Activated T-helper 17 cell treated with anti-CD3 and anti-CD28 coated beads, Interleukin-2, amount 50 U/mL, for 72 hours (primary cell): ENCODE measurements at regions not wholly inside any gene's neighbourhood (a gene's known extent, or its start where the extent isn't known, plus 50 kb on each side); places are given as distances from the start of the nearest gene placed in this dataset.
A peak's percentile ranks its signal among the peaks of the same experiment; 100 is the strongest.

Experiments used
- ATAC-seq: fragments of 150-1000 bp; cut with Tn5 transposase; replicated peaks from 2 replicates; pipeline ENCODE4 v1.10.0; 2021; ENCODE audit warnings: mild to moderate bottlenecking, moderate library complexity
- H3K27ac Mint-ChIP-seq: one replicate; pipeline ENCODE4 v1.8.0; 2022; ENCODE audit warnings: mixed read lengths
- H3K27me3 Mint-ChIP-seq: one replicate; pipeline ENCODE4 v1.8.0; 2022; ENCODE audit warnings: mixed read lengths
- H3K36me3 Mint-ChIP-seq: one replicate; pipeline ENCODE4 v1.8.0; 2022; ENCODE audit warnings: low read depth, mild to moderate bottlenecking, mixed read lengths
- H3K4me1 Mint-ChIP-seq: one replicate; pipeline ENCODE4 v1.8.0; 2022; ENCODE audit warnings: mixed read lengths
- H3K4me3 Mint-ChIP-seq: one replicate; pipeline ENCODE4 v1.8.0; 2022; ENCODE audit warnings: mild to moderate bottlenecking, mixed read lengths
- H3K9me3 Mint-ChIP-seq: one replicate; pipeline ENCODE4 v1.8.0; 2022; ENCODE audit warnings: mixed read lengths

DNA sequence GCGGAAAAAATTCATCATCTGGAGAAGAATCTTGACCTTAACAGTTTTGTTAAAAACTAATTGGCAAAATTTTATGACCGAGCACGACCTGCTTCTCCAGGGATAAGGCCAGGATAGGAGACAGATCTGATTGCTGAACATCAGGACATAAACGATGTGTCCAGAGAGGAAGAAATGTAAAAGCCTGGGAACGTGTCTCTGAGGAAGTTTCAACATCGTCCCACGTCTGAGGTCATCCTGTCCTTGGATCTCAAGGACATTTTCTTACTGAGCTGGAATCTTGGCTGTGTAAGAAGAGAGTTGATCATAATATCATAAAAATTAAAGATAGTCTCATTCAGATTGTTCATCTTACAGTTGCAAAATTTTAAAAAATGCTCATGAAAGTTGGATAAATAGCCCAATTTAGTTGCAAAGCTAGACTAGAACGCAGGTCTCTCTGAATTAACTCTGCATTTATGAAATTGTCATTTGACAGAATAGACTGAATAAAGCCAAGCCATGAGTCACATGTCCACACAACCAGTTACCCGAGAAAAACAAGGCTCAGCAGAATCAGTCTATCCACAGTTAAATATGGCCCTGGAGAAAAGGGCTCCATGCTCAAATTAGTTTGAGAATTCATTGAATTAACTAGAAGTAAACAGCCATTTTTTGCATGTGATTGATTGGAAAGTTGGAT lies 120.0 kb upstream of the EGFR start:
- peaks cover 24% of the 10 kb centered on the region for H3K27me3 Mint-ChIP-seq
- H3K4me3 Mint-ChIP-seq = no peak overlapping the region
- no peaks in the 10 kb centered on the region for H3K36me3 Mint-ChIP-seq
- no peaks in the 10 kb centered on the region for H3K9me3 Mint-ChIP-seq
- H3K4me1 Mint-ChIP-seq = no peaks in the 10 kb centered on the region
- H3K27ac Mint-ChIP-seq = no peak overlapping the region
- no peak for ATAC-seq

DNA sequence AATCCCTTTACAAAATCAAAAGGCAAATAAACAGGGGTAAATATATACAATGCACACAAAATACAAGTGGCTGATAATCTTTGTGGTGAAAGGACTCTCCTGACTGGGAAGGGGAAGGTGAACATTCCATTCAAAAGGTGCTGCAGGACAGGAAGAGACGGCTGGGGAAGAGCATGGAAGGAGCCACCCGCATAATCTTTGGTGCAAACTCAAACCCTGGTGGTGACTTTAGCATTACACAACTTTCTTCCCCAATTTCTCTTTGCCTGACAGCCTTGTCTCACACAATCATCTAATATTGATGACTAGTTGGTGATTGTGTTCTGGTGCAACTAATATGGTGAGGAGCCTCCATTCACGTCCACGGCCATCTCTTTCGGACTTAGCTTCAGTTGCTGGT lies 117.0 kb upstream of the EGFR start:
- H3K36me3 Mint-ChIP-seq = no peaks in the 10 kb centered on the region

DNA sequence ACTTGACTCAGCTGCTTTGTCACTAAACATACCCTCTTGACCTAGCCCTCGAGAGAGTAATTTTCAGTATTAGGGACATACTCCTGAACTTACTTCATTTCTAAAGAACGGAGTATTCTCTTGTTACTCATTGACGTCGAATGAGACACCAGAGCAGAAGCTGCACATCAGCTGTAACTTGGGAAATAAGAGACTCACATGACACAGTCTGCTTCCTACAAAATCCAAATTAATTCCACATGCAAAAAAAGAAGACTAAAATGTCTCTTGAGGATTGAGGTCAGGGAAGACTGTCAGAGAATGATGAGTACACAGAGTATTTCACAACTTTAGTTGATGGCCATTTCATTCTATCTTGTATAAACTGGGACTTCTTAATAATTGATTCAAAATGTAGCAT lies 114.7 kb upstream of the EGFR start:
- no peak for ATAC-seq
- Mint-ChIP-seq H3K4me3 (no peak overlapping the region), H3K36me3 (no peaks in the 10 kb centered on the region)

More for the DNA sequence above, 117.0 kb upstream of the EGFR start:
- ATAC-seq = no peak
- no peak overlapping the region for H3K4me3 Mint-ChIP-seq
- H3K27ac Mint-ChIP-seq = no peak overlapping the region
- no peaks in the 10 kb centered on the region for H3K4me1 Mint-ChIP-seq
- H3K27me3 Mint-ChIP-seq = peaks cover 15% of the 10 kb centered on the region
- H3K9me3 Mint-ChIP-seq = no peaks in the 10 kb centered on the region

GRCh38 chr7:54904986-54905385 lies 113.8 kb upstream of the EGFR start:
- Mint-ChIP-seq H3K4me1 (no peaks in the 10 kb centered on the region), H3K4me3 (no peak overlapping the region)

More for the DNA sequence above, 114.7 kb upstream of the EGFR start:
- Mint-ChIP-seq H3K27me3 (peaks cover 14% of the 10 kb centered on the region), H3K9me3 (peaks cover 7% of the 10 kb centered on the region), H3K4me1 (no peaks in the 10 kb centered on the region), H3K27ac (no peak overlapping the region)

DNA sequence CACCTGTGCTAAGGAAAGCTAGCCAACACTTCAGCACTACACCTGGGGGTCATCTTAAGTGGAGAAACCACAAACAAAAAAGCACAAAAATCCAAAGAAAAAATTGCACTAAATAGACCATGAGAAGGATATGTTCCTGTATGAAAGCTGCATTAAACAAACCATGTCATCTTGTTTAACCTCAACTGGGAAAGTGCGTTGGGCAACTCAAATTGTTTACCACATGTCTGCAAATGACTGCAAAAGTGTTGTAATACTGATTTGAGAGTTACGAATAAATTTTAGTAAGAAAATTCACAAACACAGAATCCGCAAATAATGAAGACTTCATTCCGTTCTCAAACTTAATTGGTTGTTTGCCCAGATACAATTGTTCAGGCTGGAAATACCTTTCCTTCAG lies 111.9 kb upstream of the EGFR start:
- ATAC-seq = no peak
- no peak overlapping the region for H3K4me3 Mint-ChIP-seq
- no peaks in the 10 kb centered on the region for H3K4me1 Mint-ChIP-seq
- H3K27me3 Mint-ChIP-seq = peaks cover 12% of the 10 kb centered on the region
- no peaks in the 10 kb centered on the region for H3K36me3 Mint-ChIP-seq
- no peak overlapping the region for H3K27ac Mint-ChIP-seq
- peaks cover 7% of the 10 kb centered on the region for H3K9me3 Mint-ChIP-seq

More at GRCh38 chr7:54904986-54905385, 113.8 kb upstream of the EGFR start:
- H3K27me3 Mint-ChIP-seq = peaks cover 14% of the 10 kb centered on the region
- no peaks in the 10 kb centered on the region for H3K36me3 Mint-ChIP-seq
- ATAC-seq = no peak
- H3K27ac Mint-ChIP-seq = no peak overlapping the region
- peaks cover 7% of the 10 kb centered on the region for H3K9me3 Mint-ChIP-seq

DNA sequence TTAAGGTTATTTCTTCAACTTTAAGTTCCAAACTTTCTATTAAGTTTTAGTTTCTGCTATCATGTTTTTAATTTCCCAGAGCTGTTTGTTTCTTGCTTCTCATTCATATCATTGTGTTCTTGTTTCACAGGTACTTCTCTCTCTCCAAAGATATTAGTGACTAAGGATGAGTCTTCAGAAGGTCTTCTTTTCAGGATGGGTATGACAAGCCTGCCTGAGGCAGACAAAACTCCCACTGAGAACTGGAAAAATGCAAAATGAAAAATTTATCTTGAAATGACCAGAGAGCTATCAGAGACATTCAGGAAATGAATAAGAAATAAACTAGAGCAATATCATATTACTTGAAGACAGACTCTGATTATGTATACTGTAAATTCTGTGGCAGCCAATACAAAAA lies 110.8 kb upstream of the EGFR start:
- Mint-ChIP-seq H3K36me3 (no peaks in the 10 kb centered on the region), H3K4me3 (no peak overlapping the region), H3K9me3 (peaks cover 7% of the 10 kb centered on the region), H3K4me1 (no peaks in the 10 kb centered on the region), H3K27ac (no peak overlapping the region), H3K27me3 (peaks cover 8% of the 10 kb centered on the region)
- no peak for ATAC-seq

GRCh38 chr7:54908760-54909438 lies 109.9 kb upstream of the EGFR start:
- ATAC-seq = no peak
- peaks cover 8% of the 10 kb centered on the region for H3K27me3 Mint-ChIP-seq

GRCh38 chr7:54915870-54916598 lies 102.8 kb upstream of the EGFR start:
- ATAC-seq = no peak
- H3K9me3 Mint-ChIP-seq = no peaks in the 10 kb centered on the region
- H3K27me3 Mint-ChIP-seq = peaks cover 10% of the 10 kb centered on the region
- no peak overlapping the region for H3K27ac Mint-ChIP-seq
- H3K4me1 Mint-ChIP-seq = no peaks in the 10 kb centered on the region
- no peak overlapping the region for H3K4me3 Mint-ChIP-seq
- no peaks in the 10 kb centered on the region for H3K36me3 Mint-ChIP-seq

More at GRCh38 chr7:54908760-54909438, 109.9 kb upstream of the EGFR start:
- Mint-ChIP-seq H3K4me3 (no peak overlapping the region), H3K9me3 (peaks cover 7% of the 10 kb centered on the region), H3K4me1 (no peaks in the 10 kb centered on the region), H3K27ac (no peak overlapping the region), H3K36me3 (no peaks in the 10 kb centered on the region)

DNA sequence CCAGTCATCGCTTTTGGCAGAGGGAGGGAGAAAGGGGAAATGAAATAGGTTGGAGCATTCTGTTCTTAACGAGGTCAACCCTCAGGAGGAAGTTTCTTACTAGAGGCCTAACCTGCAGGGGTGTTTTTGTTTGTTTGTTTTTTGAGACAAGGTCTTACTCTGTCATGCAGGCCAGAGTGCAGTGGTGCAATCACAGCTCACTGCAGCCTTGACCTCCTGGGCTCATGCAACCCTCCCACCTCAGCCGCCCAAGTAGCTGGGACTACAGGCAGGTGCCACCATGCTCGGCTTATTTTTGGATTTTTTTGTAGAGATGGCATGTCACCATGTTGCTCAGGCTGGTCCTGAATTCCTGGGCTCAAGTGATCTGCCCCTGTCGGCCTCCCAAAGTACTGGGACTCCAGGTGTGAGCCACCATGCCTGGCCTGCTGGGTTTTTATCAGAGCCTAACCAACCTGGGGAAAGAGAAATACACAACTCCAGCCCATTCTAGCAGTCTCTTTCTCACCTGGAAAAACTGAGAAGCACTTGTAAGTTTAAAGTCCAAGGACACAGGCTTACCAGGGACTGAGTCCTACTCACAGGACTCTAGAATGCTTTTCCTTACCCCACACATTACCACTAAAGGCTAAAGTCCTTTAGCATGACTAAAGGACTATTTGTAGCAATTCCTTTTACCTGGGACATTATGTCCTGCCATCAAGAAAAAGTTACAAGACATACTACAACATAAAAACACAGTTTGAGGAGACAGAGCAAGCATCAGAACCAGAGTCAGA lies 101.0 kb upstream of the EGFR start:
- no peak for ATAC-seq
- no peak overlapping the region for H3K4me3 Mint-ChIP-seq
- H3K27me3 Mint-ChIP-seq = peaks cover 16% of the 10 kb centered on the region
- no peaks in the 10 kb centered on the region for H3K9me3 Mint-ChIP-seq
- peaks cover 3% of the 10 kb centered on the region for H3K4me1 Mint-ChIP-seq
- H3K36me3 Mint-ChIP-seq = no peaks in the 10 kb centered on the region
- no peak overlapping the region for H3K27ac Mint-ChIP-seq

DNA sequence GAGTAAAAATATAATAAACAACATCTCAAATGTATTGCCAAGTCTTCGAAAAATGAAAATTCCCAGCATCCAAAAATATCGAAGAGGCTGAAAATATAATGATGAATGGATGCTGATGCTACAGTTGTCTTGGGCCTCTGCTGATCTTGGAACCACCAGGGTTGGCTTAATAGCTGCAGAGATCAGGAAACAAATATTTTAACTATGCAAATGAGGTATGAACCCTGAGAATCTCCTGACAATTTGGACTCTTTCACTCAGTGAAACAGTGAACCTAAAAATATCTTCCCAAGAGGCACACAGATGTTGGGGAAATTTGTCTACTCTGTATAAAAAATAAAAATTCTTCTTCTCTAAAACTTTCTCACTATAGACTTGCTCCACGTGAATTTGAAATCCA lies 97.7 kb upstream of the EGFR start:
- Mint-ChIP-seq H3K9me3 (no peaks in the 10 kb centered on the region), H3K4me1 (peaks cover 3% of the 10 kb centered on the region), H3K4me3 (no peak overlapping the region), H3K27ac (no peak overlapping the region), H3K27me3 (peaks cover 17% of the 10 kb centered on the region), H3K36me3 (no peaks in the 10 kb centered on the region)
- no peak for ATAC-seq

DNA sequence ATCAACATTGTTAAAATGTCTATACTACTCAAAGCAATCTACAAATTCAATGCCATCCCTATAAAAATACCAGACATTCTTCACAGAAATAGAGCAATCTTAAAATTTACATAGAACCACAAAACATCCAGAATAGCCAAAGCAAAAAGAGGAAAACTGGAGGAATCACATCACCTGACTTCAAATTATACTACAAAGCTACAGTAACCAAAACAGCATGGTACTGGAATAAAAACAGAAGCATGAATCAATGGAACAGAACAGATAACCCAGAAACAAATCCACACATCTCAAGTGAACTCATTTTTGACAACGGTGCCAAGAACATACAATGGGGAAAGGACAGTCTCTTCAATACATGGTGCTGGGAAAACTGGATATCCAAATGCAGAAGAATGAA lies 87.3 kb upstream of the EGFR start:
- Mint-ChIP-seq H3K36me3 (no peaks in the 10 kb centered on the region), H3K4me3 (no peak overlapping the region), H3K27me3 (peaks cover 49% of the 10 kb centered on the region), H3K9me3 (peaks cover 7% of the 10 kb centered on the region), H3K27ac (no peak overlapping the region), H3K4me1 (peaks cover 4% of the 10 kb centered on the region)
- ATAC-seq = no peak

DNA sequence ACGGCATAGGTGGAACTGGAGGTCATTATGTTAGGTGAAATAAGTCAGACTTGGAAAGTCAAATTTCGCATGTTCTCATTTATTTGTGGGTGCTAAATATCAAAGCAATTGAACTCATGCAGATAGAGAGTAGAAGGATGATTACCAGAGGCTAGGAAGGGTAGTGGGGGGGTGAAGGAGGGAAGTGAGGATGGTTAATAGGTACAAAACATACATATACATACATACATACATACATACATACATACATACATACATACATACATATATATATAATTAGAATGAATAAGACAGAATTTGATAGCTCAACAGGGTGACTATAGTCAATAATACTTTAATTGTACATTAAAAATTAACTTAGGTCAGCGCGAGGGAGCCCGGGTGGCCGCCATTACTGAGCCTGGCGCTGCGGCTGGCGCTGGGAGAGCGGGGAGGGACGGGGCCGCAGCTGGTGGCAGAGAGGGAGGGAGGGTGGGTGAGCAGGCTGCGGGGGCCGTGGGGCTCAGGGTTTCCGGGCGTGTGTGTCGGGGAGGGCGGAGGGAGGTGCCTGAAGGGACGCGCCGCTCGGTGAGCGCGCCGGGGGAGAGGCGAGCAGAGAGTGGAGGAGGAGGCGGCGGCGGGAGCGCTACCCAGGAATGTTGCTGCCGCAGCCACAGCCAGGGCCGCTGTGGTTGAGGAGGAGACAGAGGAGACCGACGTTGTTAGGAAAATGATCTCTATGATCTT lies 85.8 kb upstream of the EGFR start:
- H3K36me3 Mint-ChIP-seq = no peaks in the 10 kb centered on the region
- H3K27me3 Mint-ChIP-seq = peaks cover 59% of the 10 kb centered on the region
- peaks cover 7% of the 10 kb centered on the region for H3K9me3 Mint-ChIP-seq
- H3K27ac Mint-ChIP-seq = no peak overlapping the region
- peak overlapping the region; percentile 15 for H3K4me3 Mint-ChIP-seq
- peaks cover 4% of the 10 kb centered on the region for H3K4me1 Mint-ChIP-seq
- peak; percentile 34 for ATAC-seq

DNA sequence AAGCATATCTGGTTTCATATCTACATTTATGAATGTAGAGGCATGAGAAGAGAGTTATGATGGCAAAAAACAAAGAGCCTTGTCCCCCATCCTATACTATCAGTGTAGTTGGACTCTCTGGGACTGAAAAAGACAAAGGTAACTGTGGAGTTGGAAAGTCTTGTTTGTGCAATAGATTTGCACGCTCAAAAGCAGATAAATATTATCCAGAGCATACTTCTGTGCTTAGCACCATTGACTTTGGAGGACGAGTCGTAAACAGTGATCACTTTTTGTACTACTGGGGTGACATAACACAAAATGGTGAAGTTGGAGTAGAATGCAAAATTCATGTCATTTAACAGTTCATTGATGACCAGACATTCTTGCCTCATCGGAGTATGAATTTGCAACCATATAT lies 85.2 kb upstream of the EGFR start:
- Mint-ChIP-seq H3K27me3 (peaks cover 57% of the 10 kb centered on the region), H3K4me3 (peak overlapping the region; percentile 15), H3K9me3 (peaks cover 7% of the 10 kb centered on the region), H3K27ac (no peak overlapping the region), H3K4me1 (peaks cover 4% of the 10 kb centered on the region), H3K36me3 (no peaks in the 10 kb centered on the region)
- ATAC-seq = no peak

- no peak for ATAC-seq
- Mint-ChIP-seq H3K27me3 (peaks cover 21% of the 10 kb centered on the region), H3K4me1 (no peaks in the 10 kb centered on the region), H3K4me3 (no peak overlapping the region), H3K36me3 (no peaks in the 10 kb centered on the region), H3K27ac (no peak overlapping the region), H3K9me3 (peaks cover 3% of the 10 kb centered on the region)
These were observed 78.1 kb upstream of the EGFR start for GRCh38 chr7:54940748-54941147.
